GDM1 (cell line): ENCODE measurements at regions not wholly inside any gene's neighbourhood (a gene's known extent, or its start where the extent isn't known, plus 50 kb on each side); places are given as distances from the start of the nearest gene placed in this dataset.

Source experiments
- DNase-seq: peaks from one replicate; lab custom pipeline; 2025; lab: John Stamatoyannopoulos, UW

DNA sequence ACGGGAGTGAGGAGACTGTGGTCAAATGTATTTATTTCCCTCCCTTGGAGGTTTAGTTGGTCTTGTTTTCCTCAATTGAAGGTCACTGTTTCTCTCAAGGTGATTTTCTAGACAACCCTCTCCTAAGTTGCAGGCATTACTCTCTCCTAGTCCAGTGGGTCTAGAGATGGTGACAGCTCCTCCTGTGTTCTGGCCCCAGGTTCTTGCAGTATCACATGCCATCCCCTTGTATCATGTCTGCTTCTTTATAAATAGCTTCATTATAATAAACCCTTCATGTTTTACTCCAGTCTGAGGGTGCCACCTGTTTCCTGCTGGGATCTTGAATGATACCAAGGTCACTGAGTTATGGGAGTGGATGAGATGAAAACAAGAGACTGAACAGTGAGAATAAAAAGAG lies 208.0 kb upstream of the KCNN2 start:
- DNase-seq: no peak

DNA sequence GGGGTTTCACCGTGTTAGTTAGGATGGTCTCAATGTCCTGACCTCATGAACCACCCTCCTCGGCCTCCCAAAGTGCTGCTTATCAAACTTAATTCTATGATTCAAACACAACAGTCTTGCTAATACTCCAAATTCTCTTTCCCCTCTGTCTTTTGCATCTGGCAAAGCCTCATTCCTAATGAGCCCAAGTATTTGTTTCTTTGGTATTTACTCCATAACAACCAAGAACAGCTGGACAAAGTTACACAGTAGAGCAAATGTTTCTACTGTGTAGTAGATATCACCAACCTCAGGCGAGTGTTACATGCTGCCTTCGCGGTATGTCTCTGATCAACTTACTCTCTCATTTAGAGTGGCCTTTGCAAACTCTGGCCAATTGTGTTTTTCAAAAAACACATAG lies 195.8 kb upstream of the KCNN2 start:
- no peak for DNase-seq

DNA sequence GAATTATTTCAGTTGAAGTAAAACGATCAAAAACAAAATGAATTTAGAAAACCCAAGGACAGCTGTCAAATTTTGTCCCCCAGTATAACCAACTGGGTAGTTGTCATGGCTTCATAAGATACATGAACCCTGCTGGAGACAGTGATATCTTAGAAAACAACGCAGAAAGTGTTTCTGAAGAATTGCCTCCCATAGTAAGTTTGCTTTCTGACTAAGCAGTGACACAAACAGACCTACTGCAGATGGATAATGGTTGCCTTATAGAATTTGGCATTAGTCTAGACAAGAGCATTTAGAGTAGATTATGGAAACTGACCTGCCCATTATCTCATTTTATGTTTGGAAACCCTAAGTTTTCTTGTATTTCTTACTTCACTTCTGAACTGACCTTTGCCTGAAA lies 187.7 kb upstream of the KCNN2 start:
- DNase-seq: no peak

DNA sequence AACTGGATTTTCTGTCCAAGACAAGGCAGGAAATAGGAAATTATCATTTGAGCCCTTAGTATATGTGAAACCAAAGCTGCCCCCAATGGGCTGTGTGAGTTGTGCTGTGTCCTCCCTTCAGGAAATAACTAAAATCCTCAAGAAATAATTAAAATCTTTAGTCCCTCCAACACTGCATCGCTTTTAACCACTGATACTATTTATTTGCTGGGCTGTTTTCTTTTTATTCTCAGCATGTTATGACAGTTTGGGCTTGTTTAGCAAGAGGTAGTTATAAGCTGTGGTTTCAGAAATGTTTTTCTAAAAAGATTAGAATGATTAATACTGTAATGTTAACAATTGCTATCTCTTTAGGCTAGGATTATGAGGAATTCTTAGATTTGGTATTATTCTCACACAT lies 187.0 kb upstream of the KCNN2 start:
- no peak for DNase-seq

DNA sequence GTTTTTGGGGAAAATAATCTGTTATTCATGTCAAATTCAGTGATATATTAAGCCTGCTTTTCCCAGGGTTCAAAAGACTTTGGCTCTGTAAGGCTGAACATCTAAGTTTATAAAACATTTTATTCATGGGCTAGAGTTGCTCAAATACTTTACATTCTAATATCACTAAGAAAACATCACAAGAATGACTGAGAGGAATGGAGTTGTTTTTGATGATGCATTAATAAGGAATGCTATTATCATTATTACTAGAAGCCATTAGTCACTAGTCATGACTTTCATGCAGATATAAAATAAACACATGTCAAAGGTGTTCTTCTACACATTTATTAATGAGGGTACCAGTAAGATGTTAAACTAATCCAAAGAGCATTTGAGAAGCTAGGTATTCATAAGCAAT lies 185.5 kb upstream of the KCNN2 start:
- DNase-seq: no peak

DNA sequence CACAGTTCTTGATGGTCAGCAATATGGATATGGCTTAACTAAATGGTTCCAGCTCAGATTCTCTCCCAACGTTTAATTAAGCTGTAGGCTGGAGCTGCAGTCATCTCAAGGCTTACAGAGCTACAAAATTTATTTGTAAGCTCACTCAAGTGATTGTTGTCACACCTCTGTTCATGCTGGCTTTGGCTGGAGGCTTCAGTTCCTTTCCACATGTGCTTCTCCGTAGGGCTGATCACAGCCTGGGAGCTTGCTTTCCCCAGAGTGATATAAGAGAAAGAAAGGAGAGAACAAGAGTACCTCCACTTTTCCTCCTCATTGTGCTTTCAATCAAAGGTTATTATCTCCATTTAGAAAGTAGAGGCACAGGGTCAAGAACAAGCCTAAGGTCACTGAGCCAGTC lies 182.7 kb upstream of the KCNN2 start:
- no peak for DNase-seq

DNA sequence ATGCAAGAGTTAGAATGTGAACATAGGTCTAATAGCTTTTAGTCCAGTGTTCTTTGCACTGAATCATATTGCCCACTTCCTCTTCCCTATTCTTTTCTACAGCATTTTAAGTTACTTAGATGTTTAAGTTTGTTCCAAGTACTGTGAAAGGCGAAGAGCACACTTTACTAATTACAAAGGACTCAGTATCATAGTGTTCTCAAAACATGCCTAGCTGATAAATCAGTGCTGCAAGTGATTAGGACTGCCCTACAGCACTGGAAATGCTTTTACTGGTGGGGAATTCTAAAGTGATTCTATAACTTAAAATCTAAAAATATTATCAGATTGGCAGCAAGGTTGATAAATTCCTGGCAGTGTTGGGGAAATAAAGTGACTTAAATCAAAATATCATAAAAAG lies 177.9 kb upstream of the KCNN2 start:
- DNase-seq: no peak

DNA sequence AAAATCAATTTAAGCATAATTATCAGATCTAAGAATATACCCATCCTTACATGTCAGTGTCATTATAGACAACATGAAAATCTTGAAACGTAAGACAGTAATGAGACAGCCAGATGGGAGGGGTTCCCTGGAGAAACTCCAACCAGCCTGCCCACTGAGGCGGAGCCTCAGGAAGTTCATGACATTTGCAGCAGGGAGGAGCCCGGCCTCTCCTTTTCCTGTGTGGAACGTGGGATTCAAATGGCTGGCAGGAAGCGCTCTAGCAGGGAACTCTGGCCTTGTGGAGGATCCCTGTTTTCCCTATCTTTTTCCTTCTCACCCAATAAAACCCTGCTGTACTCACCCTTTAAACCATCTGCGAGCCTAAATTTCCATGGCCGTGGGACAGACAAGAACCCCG lies 176.6 kb upstream of the KCNN2 start:
- DNase-seq: no peak

DNA sequence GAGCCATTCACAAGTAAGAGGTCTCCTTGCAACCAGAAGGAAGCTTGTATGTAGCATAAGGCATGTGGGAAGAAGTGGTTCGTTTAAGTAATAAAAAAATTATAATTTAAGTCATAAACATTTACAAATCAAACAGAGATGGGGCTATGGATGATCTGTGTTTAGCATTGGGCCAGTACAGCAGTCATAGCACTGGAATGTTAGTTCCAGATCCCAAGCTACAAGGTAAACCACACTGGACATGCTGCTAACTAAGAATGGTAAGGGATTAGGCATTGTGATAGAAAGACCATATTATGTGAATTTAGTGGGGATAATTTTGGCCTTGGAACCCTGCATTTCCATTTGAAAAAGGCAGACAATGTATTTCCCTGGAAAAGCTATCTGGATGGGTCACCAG lies 170.4 kb upstream of the KCNN2 start:
- no peak for DNase-seq

DNA sequence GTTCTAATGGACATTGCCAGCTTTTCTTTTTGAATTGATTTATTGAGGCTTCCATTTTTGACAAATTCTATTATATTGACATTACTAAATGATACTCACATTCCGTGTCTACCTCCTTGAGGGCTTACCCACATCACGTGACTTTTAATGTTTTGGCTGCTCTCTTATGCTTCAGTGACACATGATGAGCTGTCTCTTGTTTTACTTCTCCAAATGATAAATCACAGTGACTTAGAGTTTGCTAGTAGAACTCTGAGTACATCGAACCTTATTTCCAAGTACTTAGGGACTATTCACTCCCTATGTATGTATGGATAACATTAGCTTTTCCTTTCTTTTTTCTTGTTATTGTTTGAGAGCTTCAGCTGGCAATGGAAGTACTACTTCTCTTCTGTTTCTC lies 169.8 kb upstream of the KCNN2 start:
- DNase-seq: no peak

DNA sequence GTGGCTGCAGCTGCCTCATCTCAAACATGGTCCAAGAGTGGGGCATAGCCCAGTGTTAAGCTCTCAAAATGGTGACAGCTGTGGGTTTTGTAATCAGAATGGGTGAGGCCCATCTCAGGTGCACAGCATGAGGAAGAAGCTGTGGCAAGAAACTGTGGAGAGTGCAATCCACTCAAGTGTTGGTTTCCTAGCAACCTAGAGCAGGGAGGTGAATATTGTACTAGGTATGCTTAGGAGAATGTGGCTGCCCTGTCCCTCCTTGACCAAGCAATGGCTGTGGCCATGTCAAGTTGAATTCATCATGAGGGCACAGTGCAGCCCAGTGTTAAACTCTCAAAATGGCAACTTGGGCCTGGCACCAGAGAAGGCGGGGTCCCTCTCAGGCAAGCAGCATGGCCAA lies 160.5 kb upstream of the KCNN2 start:
- no peak for DNase-seq

DNA sequence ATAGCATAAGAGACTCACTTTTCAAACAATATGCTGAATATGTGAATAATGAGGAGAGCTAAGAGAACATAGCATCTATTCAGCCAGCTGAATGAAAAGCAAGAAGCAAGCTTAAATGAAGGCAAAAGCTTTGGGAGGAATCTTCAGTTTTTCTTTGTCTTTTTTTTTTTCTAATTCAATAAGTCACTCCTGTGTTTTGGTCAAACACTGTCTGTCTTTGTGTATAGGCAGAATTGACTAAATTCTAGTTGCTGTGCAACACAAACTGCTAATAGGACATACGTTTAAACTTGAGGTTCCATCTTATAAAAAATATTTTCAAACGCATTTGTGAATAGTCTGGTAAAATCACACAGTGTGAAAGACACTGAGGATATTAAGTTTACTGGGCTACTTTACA lies 156.9 kb upstream of the KCNN2 start:
- DNase-seq: no peak

DNA sequence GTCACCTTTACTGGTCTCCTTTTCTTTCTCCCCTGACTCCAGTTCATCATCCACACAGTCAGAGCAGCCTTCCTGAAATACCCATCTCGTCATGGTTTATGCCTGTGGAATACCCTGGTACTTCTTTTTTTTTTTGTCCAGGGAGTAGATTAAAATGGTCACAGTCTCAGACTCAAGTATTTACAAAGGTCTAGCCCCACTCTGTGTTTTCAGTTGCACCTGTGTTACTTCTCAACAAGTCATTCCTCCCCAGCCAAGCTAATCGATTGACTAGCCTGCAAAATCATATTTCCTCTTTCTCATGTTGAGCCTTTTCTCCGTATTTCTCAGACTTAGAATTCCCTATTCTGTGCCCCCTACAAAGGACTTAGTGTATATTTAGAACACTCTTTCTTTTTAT lies 155.2 kb upstream of the KCNN2 start:
- no peak for DNase-seq

DNA sequence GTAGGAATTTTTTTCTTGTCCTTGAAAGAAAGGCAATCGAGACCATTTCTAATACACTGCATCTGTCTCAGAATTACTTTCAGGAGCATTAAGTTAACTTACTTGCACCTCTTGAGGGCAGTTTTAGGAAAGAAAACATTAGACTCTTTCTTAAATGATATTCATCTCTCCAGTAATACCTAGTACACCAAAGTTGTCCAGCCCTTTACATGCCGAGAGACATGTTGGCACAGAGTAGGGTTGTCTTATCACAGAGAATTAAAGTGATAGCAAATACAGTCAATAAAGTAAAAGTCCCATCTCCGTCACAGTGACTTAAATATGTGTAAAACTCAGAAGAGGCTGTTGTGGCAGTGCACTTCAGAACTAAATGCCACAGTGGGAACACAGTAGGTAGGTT lies 154.3 kb upstream of the KCNN2 start:
- no peak for DNase-seq

DNA sequence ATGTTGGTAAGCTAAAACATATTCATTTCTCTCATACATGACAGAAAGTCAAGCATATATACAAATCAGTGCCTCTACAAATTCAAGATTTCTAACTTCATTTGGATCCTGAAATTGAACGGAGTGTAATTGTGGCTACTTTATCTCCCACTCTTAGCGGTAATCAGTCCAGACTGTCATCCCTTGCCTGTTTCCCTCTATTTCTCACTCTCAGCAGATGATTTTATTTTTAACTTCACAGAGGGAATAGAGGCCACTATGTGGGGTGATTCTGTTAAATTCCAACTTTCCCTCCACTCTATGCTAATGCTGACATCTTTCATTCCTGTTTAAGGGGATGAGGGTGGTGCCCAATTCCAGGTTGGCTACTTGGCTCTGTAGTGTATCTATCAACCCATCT lies 153.8 kb upstream of the KCNN2 start:
- DNase-seq: no peak

DNA sequence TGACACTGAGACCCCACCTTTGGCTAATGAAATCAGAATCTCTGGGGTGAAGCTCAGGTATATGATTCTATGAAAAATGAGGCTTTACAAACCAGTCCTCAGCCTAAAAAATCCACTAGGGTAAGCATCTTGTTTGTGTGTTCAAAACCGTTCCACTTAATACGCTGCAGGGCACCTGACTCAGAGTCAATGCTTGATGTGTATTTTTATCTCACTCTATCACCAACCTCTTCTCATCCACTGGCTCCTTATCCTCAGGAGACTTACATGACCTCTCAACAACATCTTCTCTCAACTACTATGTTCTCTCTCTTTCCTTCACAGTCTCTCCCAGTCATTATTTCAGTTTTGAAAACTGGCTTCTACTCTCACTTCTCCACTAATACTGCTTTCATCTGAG lies 153.3 kb upstream of the KCNN2 start:
- DNase-seq: no peak

DNA sequence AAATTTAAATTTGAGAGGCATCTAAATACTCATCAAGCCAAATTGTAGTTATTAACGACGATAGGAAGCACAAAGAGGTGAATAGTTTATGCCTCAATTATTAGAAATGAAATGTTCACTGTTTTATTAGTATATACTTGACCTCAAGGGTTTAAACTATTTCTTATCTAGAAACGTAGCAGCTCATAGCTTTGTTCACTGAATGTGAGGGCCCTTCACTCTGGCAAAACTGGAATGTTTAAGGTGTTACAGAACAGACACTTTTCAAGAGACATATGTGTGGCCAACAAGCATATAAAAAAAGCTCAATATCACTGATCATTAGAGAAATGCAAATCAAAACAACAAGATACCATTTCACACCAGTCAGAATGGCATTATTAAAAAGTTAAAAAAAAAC lies 151.2 kb upstream of the KCNN2 start:
- no peak for DNase-seq

DNA sequence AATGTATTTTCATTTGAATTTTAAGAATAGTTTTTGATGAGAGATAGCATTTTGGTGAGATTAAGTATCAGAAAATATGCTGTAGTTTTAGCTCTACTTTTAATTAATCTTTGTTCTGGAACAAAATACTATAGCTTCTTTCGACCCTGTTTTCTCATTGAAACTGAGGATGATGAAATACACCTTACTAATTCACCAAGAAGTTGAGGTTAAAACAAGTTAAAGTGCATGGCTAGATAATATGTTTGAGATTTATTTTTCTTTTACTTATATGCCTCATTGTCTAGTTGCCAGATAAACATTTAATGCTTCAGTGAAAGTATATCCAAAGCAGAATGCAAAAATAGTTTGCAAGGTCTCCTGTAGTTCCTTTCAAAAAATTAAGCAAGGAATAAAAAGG lies 140.1 kb upstream of the KCNN2 start:
- no peak for DNase-seq

DNA sequence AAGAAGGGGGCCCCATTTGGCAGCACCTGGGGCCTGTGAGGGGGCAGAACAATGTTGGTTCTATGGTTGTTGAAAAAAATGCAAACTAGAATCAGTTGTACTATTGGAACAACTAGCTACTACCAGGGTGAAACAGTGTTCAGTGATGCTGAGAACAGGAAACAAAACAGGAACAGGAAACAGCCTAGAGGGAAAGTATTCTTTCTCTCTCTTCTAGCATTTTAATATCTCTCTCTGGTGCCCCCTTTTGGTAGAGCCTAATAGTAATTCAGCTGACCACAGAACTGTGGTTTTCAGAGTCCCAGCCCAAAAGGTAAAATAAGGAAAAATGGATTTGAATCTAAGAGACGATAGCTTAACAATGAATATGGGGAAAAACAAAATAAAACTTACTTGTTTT lies 138.0 kb upstream of the KCNN2 start:
- no peak for DNase-seq

DNA sequence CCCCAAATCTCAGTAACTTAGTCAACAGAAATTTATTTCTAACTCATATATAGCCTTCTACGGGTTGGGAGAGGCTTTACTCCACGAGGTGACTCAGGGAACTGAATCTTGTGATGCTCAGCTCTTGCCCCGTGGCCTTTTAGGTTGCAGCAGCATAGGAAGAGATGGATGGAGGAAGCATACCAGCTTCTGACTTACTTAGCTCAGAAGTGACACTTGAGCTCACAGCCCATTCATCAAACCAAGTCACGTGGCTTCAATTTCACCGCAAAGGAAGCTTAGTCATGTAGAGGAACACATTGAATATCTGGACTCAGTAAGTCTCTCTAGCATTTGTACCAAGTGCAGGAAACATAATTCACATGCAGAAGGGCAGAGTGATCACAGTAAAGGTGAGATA lies 124.1 kb upstream of the KCNN2 start:
- peak; percentile 81 for DNase-seq

DNA sequence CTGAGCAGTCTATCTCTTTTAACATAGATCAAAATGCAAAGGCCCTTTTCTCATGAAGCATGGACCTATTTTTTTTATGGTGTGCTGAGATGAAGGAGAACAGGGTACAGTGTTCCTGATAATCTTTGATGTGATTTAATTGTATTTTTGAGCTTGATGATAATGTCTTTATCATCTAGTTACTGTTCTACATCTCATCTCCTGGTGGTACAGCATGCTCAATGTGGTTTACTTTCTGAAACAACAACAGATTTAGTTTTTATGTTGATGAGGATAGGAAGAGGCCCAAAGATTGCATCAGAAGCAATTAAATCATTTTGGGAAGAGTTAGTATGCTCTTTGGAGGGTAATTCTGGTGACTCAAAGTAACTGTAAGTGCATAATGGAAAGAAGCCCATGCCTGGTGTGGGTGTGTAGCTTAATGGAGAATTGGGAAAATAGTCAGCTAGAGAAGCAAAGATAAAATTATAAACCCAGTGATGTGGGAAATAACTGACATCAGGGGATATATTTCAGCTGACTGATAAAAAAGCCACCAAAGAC lies 123.0 kb upstream of the KCNN2 start:
- no peak for DNase-seq

DNA sequence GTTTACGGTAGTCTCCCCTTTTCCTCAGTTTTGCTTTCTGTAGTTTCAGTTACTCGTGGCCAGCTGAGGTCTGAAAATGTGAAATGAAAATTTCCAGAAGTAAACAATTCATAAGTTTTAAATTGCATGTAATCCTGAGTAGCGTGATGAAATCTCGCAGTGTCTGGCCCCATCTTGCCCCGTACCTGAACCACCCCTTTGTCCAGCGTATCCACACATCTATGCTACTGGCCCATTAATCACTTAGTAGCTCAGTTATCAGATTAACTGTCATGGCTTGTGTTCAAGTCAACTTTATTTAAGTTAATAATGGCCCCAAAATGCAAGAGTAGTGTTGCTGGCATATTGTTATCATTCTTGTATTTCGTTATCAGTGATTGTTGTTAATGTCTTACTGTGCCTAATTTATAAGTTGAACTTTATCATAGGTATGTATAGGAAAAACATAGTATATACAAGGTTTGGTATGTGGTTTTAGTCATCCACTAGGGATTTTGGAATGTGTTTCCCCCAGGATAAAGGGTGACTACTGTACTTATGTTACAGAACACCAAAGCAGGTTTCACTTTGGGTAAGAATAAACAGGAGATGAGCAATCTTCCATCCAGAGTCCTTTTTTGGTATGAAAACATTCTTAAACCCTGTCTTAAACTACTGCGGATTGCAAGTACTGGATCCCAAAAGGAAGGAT lies 118.4 kb upstream of the KCNN2 start:
- DNase-seq: no peak

DNA sequence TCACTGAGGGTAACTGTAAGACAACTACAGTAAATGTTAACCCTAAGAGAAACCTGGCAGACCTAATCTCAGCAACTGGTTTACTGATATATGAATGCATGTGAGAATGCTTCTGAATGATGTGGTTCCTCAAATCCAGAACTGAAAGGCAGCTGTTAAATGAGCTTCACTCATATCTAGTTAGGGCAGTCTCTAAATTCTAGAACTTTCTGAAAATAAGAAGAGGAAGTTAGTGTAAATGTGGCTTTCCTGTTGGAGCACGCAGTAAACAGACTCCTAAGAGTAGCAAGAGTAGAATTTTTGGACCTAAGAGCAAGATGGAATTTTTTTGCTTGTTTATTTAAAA lies 117.9 kb upstream of the KCNN2 start:
- DNase-seq: peak; percentile 38

DNA sequence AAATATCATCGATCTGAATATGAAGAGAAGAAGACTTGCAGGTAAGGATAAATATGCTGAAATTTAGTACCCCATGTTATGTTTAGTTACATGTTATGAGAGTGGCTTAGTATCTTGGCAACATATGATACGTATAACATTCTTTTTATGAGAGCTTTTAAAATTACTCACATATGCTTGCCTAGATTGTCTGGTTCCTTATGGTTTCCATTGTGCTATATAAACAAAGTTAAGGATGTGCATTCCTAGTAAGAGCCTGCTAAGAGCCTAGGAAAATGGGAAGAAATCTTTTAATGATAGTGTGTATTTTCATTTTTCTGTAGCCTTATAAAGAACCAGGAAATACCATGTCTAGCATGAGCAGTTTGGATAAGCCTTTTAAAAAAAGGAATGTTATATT lies 112.0 kb upstream of the KCNN2 start:
- DNase-seq: no peak

DNA sequence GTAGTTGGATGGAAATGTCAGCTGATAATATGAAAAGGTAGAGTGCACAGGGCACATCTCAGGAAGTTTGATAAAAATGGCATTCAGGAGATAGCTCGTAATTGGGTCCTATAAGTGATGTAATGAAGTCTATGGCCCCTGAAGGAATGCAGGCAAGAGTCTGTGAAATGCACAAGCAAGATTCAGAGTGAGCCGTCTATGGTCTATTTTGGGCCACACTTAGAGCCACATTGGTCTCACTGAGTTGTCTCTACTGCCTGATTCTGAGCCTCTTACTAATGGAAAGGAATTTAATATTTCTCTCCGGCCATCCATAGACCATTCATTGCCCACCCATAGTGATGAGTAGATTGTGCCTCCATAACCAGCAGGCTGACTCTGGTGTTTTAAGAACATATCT lies 111.3 kb upstream of the KCNN2 start:
- DNase-seq: no peak
